LNCaP clone FGC (cell line): ENCODE measurements at regions not wholly inside any gene's neighbourhood (a gene's known extent, or its start where the extent isn't known, plus 50 kb on each side); places are given as distances from the start of the nearest gene placed in this dataset.

Experiments
- DNase-seq: peaks from one replicate; pipeline ENCODE4 v3.0.0-alpha.2; 2011; ENCODE audit warnings: low read depth
- H3K4me3 ChIP-seq: 2 replicates; pipeline ENCODE4 v1.5.1; 2011; ENCODE audit warnings: mild to moderate bottlenecking, low read depth, low read length, control low read depth
- CTCF ChIP-seq: IDR thresholded peaks from 2 replicates; pipeline ENCODE4 v1.5.1; 2012; ENCODE audit warnings: mild to moderate bottlenecking; ENCODE audit not compliant: control insufficient read depth, insufficient read depth; ENCODE audit errors: extremely low read depth

- TF ChIP-seq CTCF: no peak
- no peak for DNase-seq
- H3K4me3 ChIP-seq: no peak overlapping the region
These were observed 543.2 kb upstream of the CCDC179 start for GRCh38 chr11:23403210-23404185.

GRCh38 chr11:23404225-23405160, 544.2 kb upstream of the CCDC179 start:
- DNase-seq: no peak
- no peak overlapping the region for H3K4me3 ChIP-seq

GRCh38 chr11:23405350-23405937, 545.2 kb upstream of the CCDC179 start:
- DNase-seq: no peak
- TF ChIP-seq CTCF: no peak
- no peak overlapping the region for H3K4me3 ChIP-seq

More at GRCh38 chr11:23404225-23405160, 544.2 kb upstream of the CCDC179 start:
- no peak for TF ChIP-seq CTCF

- no peak for TF ChIP-seq CTCF
- H3K4me3 ChIP-seq: no peak overlapping the region
- DNase-seq: no peak
These were observed 546.0 kb upstream of the CCDC179 start for GRCh38 chr11:23406131-23406819.

GRCh38 chr11:23413057-23413456, 552.8 kb upstream of the CCDC179 start:
- no peak for TF ChIP-seq CTCF
- H3K4me3 ChIP-seq: no peak overlapping the region
- no peak for DNase-seq

- H3K4me3 ChIP-seq: no peak overlapping the region
- no peak for TF ChIP-seq CTCF
- DNase-seq: no peak
These were observed 562.8 kb upstream of the CCDC179 start for GRCh38 chr11:23423104-23423503.
